ENCODE measurements at regions not wholly inside any gene's neighbourhood (a gene's known extent, or its start where the extent isn't known, plus 50 kb on each side); places are given as distances from the start of the nearest gene placed in this dataset.

DNA sequence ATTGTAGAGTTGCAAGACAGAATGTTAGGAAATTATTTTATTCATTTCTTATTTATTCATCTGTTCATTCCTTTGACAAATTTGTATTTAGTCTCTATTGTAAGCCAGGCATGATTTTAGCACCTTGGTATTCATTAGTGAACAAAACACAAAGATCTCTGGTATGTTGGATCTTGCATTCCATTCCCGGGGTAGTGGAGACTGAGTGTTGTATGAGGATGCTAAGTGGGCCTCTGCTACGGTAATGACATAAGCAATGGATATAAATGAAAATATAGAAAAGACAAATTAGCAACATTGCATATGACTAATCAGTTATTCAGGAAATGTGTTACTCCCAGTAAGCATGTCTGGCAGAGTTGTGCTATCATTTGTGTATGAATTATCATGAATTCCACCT, 449.3 kb downstream of the PCDH17 start:
- Histone ChIP-seq H3K9ac (ENCODE audit: control insufficient read depth, insufficient read depth, low read length) (no peak overlapping the region), H3K4me2 (ENCODE audit: control insufficient read depth, insufficient read depth) (no peak overlapping the region), H3K79me2 (ENCODE audit: control insufficient read depth, insufficient read depth, low read length) (no peaks in the 10 kb centered on the region), H3K9me3 (replicated peaks; ENCODE audit: control insufficient read depth, insufficient read depth, low read length) (no peaks in the 10 kb centered on the region), H3K36me3 (ENCODE audit: control insufficient read depth in 2 of 2, insufficient read depth in 2 of 2, low read length in 1 of 2) (no peaks in the 10 kb centered on the region), H2AFZ (ENCODE audit: control insufficient read depth, low read depth, low read length) (no peak overlapping the region), H3K4me3 (no peak overlapping the region), H4K20me1 (ENCODE audit: control insufficient read depth, insufficient read depth) (no peaks in the 10 kb centered on the region), H3K4me1 (ENCODE audit: control insufficient read depth, insufficient read depth, low read length) (no peaks in the 10 kb centered on the region), H3K27ac (ENCODE audit: control insufficient read depth, insufficient read depth) (no peak overlapping the region), H3K27me3 (replicated peaks in 1 of 2; ENCODE audit: control insufficient read depth in 2 of 2, insufficient read depth in 2 of 2, low read length in 1 of 2) (no peaks in the 10 kb centered on the region)
- ChIA-PET CTCF (no interaction called here), RAD21 (ENCODE audit: unreplicated experiment) (no interaction called here), SMC1A (ENCODE audit: uncharacterized antibody, unreplicated experiment) (interaction anchor here (0.7 kb wide), 1 partner anchor 52 kb away, joined by 3 read pairs; no protein-coding TSS in a partner anchor), POLR2A (no interaction called here)
- no TSS peak for BruUV-seq (replicated peaks)
- no peak for DNase-seq (ENCODE audit: low read depth, low spot score)
- WGBS (ENCODE audit: insufficient coverage, insufficient replicate concordance, low lambda C conversion rate, missing lambda C conversion rate): 33% methylated on average over 2 of the region's 2 CpGs
- TF ChIP-seq SREBF1 (IDR thresholded peaks at IDR 0.05; ENCODE audit: low read length): no peak
- no peak for TF ChIP-seq JUNB (IDR thresholded peaks at IDR 0.05)
- TF ChIP-seq TCF3 (IDR thresholded peaks at IDR 0.05; ENCODE audit: borderline replicate concordance, insufficient read depth, low read depth, low read length): no peak
- no peak for TF ChIP-seq ZBED1 (IDR thresholded peaks at IDR 0.05; ENCODE audit: borderline replicate concordance)
- TF ChIP-seq NFXL1 (IDR thresholded peaks at IDR 0.05; ENCODE audit: borderline replicate concordance): no peak
- TF ChIP-seq, protein P1, sequence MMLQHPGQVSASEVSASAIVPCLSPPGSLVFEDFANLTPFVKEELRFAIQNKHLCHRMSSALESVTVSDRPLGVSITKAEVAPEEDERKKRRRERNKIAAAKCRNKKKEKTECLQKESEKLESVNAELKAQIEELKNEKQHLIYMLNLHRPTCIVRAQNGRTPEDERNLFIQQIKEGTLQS (IDR thresholded peaks at IDR 0.05; ENCODE audit: borderline replicate concordance, extremely low read depth, low read depth, low read length): no peak
- TF ChIP-seq BACH1 (IDR thresholded peaks at IDR 0.05; ENCODE audit: borderline replicate concordance): no peak
- TF ChIP-seq, protein P2, sequence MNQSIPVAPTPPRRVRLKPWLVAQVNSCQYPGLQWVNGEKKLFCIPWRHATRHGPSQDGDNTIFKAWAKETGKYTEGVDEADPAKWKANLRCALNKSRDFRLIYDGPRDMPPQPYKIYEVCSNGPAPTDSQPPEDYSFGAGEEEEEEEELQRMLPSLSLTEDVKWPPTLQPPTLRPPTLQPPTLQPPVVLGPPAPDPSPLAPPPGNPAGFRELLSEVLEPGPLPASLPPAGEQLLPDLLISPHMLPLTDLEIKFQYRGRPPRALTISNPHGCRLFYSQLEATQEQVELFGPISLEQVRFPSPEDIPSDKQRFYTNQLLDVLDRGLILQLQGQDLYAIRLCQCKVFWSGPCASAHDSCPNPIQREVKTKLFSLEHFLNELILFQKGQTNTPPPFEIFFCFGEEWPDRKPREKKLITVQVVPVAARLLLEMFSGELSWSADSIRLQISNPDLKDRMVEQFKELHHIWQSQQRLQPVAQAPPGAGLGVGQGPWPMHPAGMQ (IDR thresholded peaks at IDR 0.05; ENCODE audit: borderline replicate concordance): no peak
- no peak for TF ChIP-seq YY1 (IDR thresholded peaks at IDR 0.05; ENCODE audit: low read depth, low read length)
- TF ChIP-seq IKZF2 (IDR thresholded peaks at IDR 0.05): no peak
- no peak for TF ChIP-seq EED (IDR thresholded peaks at IDR 0.05; ENCODE audit: low read depth)
- TF ChIP-seq SREBF2 (IDR thresholded peaks at IDR 0.05; ENCODE audit: low read length): no peak
- no peak for TF ChIP-seq ZBTB40 (IDR thresholded peaks at IDR 0.05; ENCODE audit: borderline replicate concordance)
- TF ChIP-seq SMARCA5 (IDR thresholded peaks at IDR 0.05): no peak
- no peak for TF ChIP-seq ATF7 (IDR thresholded peaks at IDR 0.05; ENCODE audit: low read depth)
- TF ChIP-seq, protein P3, sequence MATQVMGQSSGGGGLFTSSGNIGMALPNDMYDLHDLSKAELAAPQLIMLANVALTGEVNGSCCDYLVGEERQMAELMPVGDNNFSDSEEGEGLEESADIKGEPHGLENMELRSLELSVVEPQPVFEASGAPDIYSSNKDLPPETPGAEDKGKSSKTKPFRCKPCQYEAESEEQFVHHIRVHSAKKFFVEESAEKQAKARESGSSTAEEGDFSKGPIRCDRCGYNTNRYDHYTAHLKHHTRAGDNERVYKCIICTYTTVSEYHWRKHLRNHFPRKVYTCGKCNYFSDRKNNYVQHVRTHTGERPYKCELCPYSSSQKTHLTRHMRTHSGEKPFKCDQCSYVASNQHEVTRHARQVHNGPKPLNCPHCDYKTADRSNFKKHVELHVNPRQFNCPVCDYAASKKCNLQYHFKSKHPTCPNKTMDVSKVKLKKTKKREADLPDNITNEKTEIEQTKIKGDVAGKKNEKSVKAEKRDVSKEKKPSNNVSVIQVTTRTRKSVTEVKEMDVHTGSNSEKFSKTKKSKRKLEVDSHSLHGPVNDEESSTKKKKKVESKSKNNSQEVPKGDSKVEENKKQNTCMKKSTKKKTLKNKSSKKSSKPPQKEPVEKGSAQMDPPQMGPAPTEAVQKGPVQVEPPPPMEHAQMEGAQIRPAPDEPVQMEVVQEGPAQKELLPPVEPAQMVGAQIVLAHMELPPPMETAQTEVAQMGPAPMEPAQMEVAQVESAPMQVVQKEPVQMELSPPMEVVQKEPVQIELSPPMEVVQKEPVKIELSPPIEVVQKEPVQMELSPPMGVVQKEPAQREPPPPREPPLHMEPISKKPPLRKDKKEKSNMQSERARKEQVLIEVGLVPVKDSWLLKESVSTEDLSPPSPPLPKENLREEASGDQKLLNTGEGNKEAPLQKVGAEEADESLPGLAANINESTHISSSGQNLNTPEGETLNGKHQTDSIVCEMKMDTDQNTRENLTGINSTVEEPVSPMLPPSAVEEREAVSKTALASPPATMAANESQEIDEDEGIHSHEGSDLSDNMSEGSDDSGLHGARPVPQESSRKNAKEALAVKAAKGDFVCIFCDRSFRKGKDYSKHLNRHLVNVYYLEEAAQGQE (IDR thresholded peaks at IDR 0.05; ENCODE audit: low read depth, low read length): no peak
- TF ChIP-seq ESRRA (IDR thresholded peaks at IDR 0.05; ENCODE audit: low read length): no peak
- no peak for TF ChIP-seq YBX1 (IDR thresholded peaks at IDR 0.05)
- no peak for TF ChIP-seq POLR2AphosphoS2 (IDR thresholded peaks at IDR 0.05; ENCODE audit: low read depth, low read length)
- no peak for FAIRE-seq
- in situ Hi-C loops (cut with MboI): no loop called here
- intact Hi-C loops (cut with micrococcal nuclease; ENCODE audit: unreplicated experiment): no loop called here
- ATAC-seq: no peak
